ENCODE measurements at regions not wholly inside any gene's neighbourhood (a gene's known extent, or its start where the extent isn't known, plus 50 kb on each side); places are given as distances from the start of the nearest gene placed in this dataset.

- Histone ChIP-seq H3K4me3 (ENCODE audit: low read length) (no peak overlapping the region), H3K36me3 (ENCODE audit: insufficient read depth, low read length) (no peaks in the 10 kb centered on the region), H3K4me1 (ENCODE audit: insufficient read depth, low read length) (no peaks in the 10 kb centered on the region), H3K9me3 (ENCODE audit: low read length) (no peaks in the 10 kb centered on the region), H3K27me3 (ENCODE audit: insufficient read depth, low read length) (no peaks in the 10 kb centered on the region), H2AFZ (ENCODE audit: low read depth, low read length) (no peak overlapping the region)
Observed at GRCh38 chr4:111873801-111874200, 271.5 kb upstream of the FAM241A start.

DNA sequence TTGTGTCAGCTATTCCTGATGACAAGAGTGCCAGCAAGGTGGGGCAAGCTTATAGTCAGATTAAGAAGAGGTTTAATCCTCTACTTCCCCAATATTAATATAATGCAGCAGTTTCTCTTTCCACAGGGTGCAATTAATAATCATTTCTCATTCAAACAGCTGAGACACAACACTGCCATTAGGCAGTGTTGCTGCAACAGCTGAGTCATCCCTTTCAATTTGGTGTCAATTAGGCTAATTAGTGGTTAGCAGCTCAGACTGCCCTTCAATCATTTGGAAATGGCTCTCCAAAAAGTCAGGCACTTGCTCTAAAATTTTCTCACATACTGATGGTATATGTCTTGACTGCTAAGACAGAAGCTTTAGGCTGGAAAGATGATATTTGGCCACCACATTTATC lies 265.7 kb upstream of the FAM241A start:
- Histone ChIP-seq H3K4me1 (ENCODE audit: insufficient read depth, low read length) (no peaks in the 10 kb centered on the region), H3K4me3 (ENCODE audit: low read length) (no peak overlapping the region), H3K36me3 (ENCODE audit: insufficient read depth, low read length) (no peaks in the 10 kb centered on the region), H3K27me3 (ENCODE audit: insufficient read depth, low read length) (no peaks in the 10 kb centered on the region), H2AFZ (ENCODE audit: low read depth, low read length) (no peak overlapping the region), H3K9me3 (ENCODE audit: low read length) (no peaks in the 10 kb centered on the region)

GRCh38 chr4:111880116-111880515 lies 265.1 kb upstream of the FAM241A start:
- Histone ChIP-seq H2AFZ (ENCODE audit: low read depth, low read length) (no peak overlapping the region), H3K4me1 (ENCODE audit: insufficient read depth, low read length) (no peaks in the 10 kb centered on the region), H3K4me3 (ENCODE audit: low read length) (no peak overlapping the region), H3K27me3 (ENCODE audit: insufficient read depth, low read length) (no peaks in the 10 kb centered on the region), H3K9me3 (ENCODE audit: low read length) (no peaks in the 10 kb centered on the region), H3K36me3 (ENCODE audit: insufficient read depth, low read length) (no peaks in the 10 kb centered on the region)

DNA sequence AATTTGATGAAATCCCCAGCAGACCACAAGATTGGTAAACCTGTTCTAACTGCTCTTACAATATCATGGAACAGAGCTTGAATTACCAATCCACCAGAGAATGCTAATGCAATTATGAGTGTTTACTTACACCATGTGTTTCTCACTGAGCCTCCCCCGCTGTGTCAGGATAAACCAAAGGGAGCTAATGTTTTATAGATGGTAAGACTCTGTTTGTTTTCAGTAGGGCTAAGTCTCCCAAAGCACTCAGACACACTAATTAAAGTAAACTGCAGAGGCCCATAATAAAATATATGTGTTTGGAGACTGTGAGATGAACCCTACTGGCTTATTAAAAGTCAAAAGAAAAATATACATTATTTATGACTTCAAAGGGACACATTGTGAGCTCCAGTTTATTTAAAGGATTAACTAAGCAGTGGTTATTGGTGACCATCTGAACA lies 261.7 kb upstream of the FAM241A start:
- no peaks in the 10 kb centered on the region for H3K27me3 ChIP-seq (ENCODE audit: insufficient read depth, low read length)
- no peak overlapping the region for H3K4me3 ChIP-seq (ENCODE audit: low read length)
- no peak overlapping the region for H2AFZ ChIP-seq (ENCODE audit: low read depth, low read length)
- H3K36me3 ChIP-seq (ENCODE audit: insufficient read depth, low read length), result no peaks in the 10 kb centered on the region
- no peaks in the 10 kb centered on the region for H3K4me1 ChIP-seq (ENCODE audit: insufficient read depth, low read length)
- H3K9me3 ChIP-seq (ENCODE audit: low read length), result no peaks in the 10 kb centered on the region

DNA sequence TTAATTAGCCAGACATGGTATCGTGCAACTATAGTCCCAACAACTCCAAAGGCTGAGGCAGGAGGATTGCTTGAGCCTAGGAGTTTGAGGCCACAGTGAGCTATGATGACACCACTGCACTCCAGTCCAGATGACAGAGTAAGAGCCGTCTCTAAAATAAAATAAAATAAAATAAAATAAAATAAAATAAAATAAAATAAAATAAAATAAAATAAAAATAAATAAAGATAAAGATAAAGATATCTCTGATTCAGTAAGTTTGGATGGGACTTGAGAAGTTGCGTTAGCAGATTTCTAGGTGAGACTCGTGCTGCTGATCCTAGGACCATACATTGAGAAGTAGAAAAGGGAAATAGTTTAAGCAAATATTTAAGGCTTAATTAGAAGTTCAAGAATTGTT lies 254.8 kb upstream of the FAM241A start:
- no peaks in the 10 kb centered on the region for H3K9me3 ChIP-seq (ENCODE audit: low read length)
- H3K4me3 ChIP-seq (ENCODE audit: low read length), result no peak overlapping the region
- no peak overlapping the region for H2AFZ ChIP-seq (ENCODE audit: low read depth, low read length)
- H3K27me3 ChIP-seq (ENCODE audit: insufficient read depth, low read length), result no peaks in the 10 kb centered on the region
- no peaks in the 10 kb centered on the region for H3K4me1 ChIP-seq (ENCODE audit: insufficient read depth, low read length)
- H3K36me3 ChIP-seq (ENCODE audit: insufficient read depth, low read length), result no peaks in the 10 kb centered on the region

GRCh38 chr4:111905511-111905910 lies 239.7 kb upstream of the FAM241A start:
- no peaks in the 10 kb centered on the region for H3K4me1 ChIP-seq (ENCODE audit: insufficient read depth, low read length)
- no peaks in the 10 kb centered on the region for H3K9me3 ChIP-seq (ENCODE audit: low read length)
- H2AFZ ChIP-seq (ENCODE audit: low read depth, low read length), result no peak overlapping the region
- H3K4me3 ChIP-seq (ENCODE audit: low read length), result no peak overlapping the region
- H3K36me3 ChIP-seq (ENCODE audit: insufficient read depth, low read length), result no peaks in the 10 kb centered on the region
- H3K27me3 ChIP-seq (ENCODE audit: insufficient read depth, low read length), result no peaks in the 10 kb centered on the region

DNA sequence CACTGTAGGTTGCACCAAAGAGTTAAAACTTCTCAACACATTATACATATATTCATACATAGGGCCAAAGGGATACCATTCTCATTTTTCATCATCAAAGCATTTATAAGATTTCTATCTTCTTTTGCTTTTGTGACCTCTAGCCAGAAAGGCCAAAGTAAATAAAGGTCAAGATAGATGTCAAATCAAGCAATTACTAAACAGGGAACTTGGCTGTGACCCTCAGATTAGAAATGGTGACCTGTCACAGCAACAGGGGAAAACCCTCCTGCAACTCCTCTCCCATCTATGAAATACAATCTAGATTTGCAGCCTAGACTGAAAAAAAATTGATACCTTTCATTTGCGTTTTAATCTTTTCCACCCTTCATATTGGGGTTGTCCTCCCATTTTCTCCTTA lies 225.6 kb upstream of the FAM241A start:
- no peaks in the 10 kb centered on the region for H3K36me3 ChIP-seq (ENCODE audit: insufficient read depth, low read length)
- no peaks in the 10 kb centered on the region for H3K4me1 ChIP-seq (ENCODE audit: insufficient read depth, low read length)
- H3K4me3 ChIP-seq (ENCODE audit: low read length), result no peak overlapping the region
- H3K9me3 ChIP-seq (ENCODE audit: low read length), result no peaks in the 10 kb centered on the region
- H2AFZ ChIP-seq (ENCODE audit: low read depth, low read length), result no peak overlapping the region
- H3K27me3 ChIP-seq (ENCODE audit: insufficient read depth, low read length), result no peaks in the 10 kb centered on the region

- Histone ChIP-seq H3K9me3 (ENCODE audit: low read length) (no peaks in the 10 kb centered on the region), H3K4me1 (ENCODE audit: insufficient read depth, low read length) (no peaks in the 10 kb centered on the region), H3K27me3 (ENCODE audit: insufficient read depth, low read length) (no peaks in the 10 kb centered on the region), H3K4me3 (ENCODE audit: low read length) (no peak overlapping the region), H2AFZ (ENCODE audit: low read depth, low read length) (no peak overlapping the region), H3K36me3 (ENCODE audit: insufficient read depth, low read length) (no peaks in the 10 kb centered on the region)
Observed at GRCh38 chr4:111921714-111922113, 223.5 kb upstream of the FAM241A start.

DNA sequence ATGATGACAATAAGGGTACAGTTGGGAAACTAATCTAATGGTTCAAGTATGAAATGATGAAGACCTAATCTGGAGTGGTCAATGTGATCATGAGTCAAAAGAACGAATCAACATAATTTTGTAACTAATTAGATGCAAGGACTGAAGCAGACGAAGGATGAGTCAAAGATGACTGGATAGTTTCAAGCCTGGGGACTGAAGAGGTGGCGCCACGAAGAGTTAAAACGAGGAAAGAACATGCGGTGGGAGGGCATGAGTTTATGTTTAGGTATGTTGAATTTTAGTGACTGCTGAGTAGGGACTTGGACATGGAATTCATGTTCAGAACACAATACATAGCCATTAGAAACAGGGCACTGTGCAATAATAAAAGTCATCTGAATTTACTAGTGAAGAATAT lies 221.5 kb upstream of the FAM241A start:
- no peak overlapping the region for H2AFZ ChIP-seq (ENCODE audit: low read depth, low read length)
- no peaks in the 10 kb centered on the region for H3K4me1 ChIP-seq (ENCODE audit: insufficient read depth, low read length)
- H3K4me3 ChIP-seq (ENCODE audit: low read length), result no peak overlapping the region
- no peaks in the 10 kb centered on the region for H3K36me3 ChIP-seq (ENCODE audit: insufficient read depth, low read length)
- no peaks in the 10 kb centered on the region for H3K9me3 ChIP-seq (ENCODE audit: low read length)
- H3K27me3 ChIP-seq (ENCODE audit: insufficient read depth, low read length), result no peaks in the 10 kb centered on the region

- Histone ChIP-seq H3K9me3 (ENCODE audit: low read length) (no peaks in the 10 kb centered on the region), H3K36me3 (ENCODE audit: insufficient read depth, low read length) (no peaks in the 10 kb centered on the region), H3K27me3 (ENCODE audit: insufficient read depth, low read length) (no peaks in the 10 kb centered on the region), H2AFZ (ENCODE audit: low read depth, low read length) (no peak overlapping the region), H3K4me3 (ENCODE audit: low read length) (no peak overlapping the region), H3K4me1 (ENCODE audit: insufficient read depth, low read length) (no peaks in the 10 kb centered on the region)
Observed at GRCh38 chr4:111924696-111925095, 220.6 kb upstream of the FAM241A start.

GRCh38 chr4:111930659-111931058 lies 214.6 kb upstream of the FAM241A start:
- H3K9me3 ChIP-seq (ENCODE audit: low read length), result no peaks in the 10 kb centered on the region
- no peaks in the 10 kb centered on the region for H3K4me1 ChIP-seq (ENCODE audit: insufficient read depth, low read length)
- no peak overlapping the region for H3K4me3 ChIP-seq (ENCODE audit: low read length)
- no peaks in the 10 kb centered on the region for H3K27me3 ChIP-seq (ENCODE audit: insufficient read depth, low read length)
- no peak overlapping the region for H2AFZ ChIP-seq (ENCODE audit: low read depth, low read length)
- no peaks in the 10 kb centered on the region for H3K36me3 ChIP-seq (ENCODE audit: insufficient read depth, low read length)

DNA sequence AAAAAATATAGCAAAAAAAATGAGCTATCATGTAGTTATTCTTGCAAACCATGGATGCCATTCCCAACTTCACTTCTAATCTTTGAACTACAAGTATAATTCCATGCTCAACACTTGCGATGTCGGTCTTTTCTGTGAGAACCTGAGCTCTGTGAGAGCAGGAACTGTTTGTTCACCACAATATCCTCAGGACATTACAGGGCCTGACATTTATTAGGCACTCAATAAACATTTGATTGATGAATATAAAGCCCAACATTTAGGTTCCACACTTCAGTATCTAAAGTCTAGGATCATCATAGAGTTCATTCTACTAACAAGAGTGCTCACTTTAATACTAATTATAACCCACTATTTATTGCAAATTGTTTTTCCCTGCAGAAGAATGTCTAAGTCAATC lies 211.6 kb upstream of the FAM241A start:
- no peak overlapping the region for H2AFZ ChIP-seq (ENCODE audit: low read depth, low read length)
- H3K4me1 ChIP-seq (ENCODE audit: insufficient read depth, low read length), result no peaks in the 10 kb centered on the region
- H3K36me3 ChIP-seq (ENCODE audit: insufficient read depth, low read length), result no peaks in the 10 kb centered on the region
- H3K27me3 ChIP-seq (ENCODE audit: insufficient read depth, low read length), result no peaks in the 10 kb centered on the region
- no peaks in the 10 kb centered on the region for H3K9me3 ChIP-seq (ENCODE audit: low read length)
- H3K4me3 ChIP-seq (ENCODE audit: low read length), result no peak overlapping the region

GRCh38 chr4:111934314-111934713 lies 210.9 kb upstream of the FAM241A start:
- no peak overlapping the region for H2AFZ ChIP-seq (ENCODE audit: low read depth, low read length)
- H3K9me3 ChIP-seq (ENCODE audit: low read length), result no peaks in the 10 kb centered on the region
- no peaks in the 10 kb centered on the region for H3K36me3 ChIP-seq (ENCODE audit: insufficient read depth, low read length)
- no peaks in the 10 kb centered on the region for H3K27me3 ChIP-seq (ENCODE audit: insufficient read depth, low read length)
- no peak overlapping the region for H3K4me3 ChIP-seq (ENCODE audit: low read length)
- no peaks in the 10 kb centered on the region for H3K4me1 ChIP-seq (ENCODE audit: insufficient read depth, low read length)

DNA sequence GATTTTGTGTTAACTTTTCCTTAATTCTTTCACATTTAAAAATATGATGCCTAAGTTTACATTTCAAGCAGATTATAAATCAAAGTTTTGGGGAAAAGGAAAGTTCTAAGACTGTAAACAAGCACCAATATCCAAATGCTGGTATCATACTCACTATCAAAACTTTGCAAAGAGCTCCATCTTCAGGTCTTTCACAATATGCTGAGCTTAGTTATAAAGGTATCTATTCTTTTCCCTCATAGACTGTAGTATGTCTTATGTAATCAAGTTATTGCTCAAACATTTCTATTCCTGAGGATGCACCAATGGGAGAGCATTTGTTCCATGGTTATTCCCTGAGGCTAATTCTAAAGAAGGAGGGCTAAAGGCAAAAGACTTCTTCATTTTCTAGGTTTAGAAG lies 207.9 kb upstream of the FAM241A start:
- Histone ChIP-seq H3K27me3 (ENCODE audit: insufficient read depth, low read length) (no peaks in the 10 kb centered on the region), H3K4me1 (ENCODE audit: insufficient read depth, low read length) (no peaks in the 10 kb centered on the region), H3K4me3 (ENCODE audit: low read length) (no peak overlapping the region), H3K36me3 (ENCODE audit: insufficient read depth, low read length) (no peaks in the 10 kb centered on the region), H2AFZ (ENCODE audit: low read depth, low read length) (no peak overlapping the region), H3K9me3 (ENCODE audit: low read length) (no peaks in the 10 kb centered on the region)
